ENCODE measurements at regions not wholly inside any gene's neighbourhood (a gene's known extent, or its start where the extent isn't known, plus 50 kb on each side); places are given as distances from the start of the nearest gene placed in this dataset.
"Not testable (repeated sequence)": the region's sequence is repeated elsewhere in the genome, so short reads cannot be mapped to it uniquely, and the experiment has no call there.

DNA sequence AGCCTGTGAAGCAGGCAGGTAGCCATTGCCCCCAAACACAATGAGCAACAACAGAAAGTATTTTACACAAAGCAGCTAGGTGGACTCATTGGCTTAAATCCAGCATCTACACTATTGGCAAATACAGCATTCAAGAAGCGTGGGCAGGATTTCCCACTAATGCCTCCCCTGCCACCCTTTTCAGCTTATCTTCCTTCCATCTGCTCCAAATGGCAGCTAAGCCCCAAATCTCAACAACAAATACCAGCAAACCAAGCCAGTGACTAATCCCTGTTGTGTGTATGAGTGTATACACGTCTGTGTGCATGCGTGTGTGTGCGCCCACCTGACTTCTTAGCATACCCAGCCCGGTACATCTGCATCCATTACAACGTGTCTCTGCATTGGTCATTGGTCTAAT is 151.2 kb upstream of the WWC1 start:
- dilution Hi-C loops (cut with MboI; ENCODE audit: extremely low pct_ligation_motif_present, low sequenced_read_pairs), result no loop called here
- no peaks in the 10 kb centered on the region for H3K27me3 ChIP-seq (ENCODE audit: control insufficient read depth, extremely low read depth, insufficient read depth, low read length)
- H3K4me3 ChIP-seq (ENCODE audit: control insufficient read depth in 2 of 3, extremely low read depth in 1 of 3, insufficient read depth in 2 of 3, low read depth in 1 of 3, low read length in 3 of 3), result no peak overlapping the region
- H3K4me1 ChIP-seq (ENCODE audit: control insufficient read depth, extremely low read depth, insufficient read depth, low read length), result no peaks in the 10 kb centered on the region
- H3K9me1 ChIP-seq (ENCODE audit: control insufficient read depth, extremely low read depth, insufficient read depth, low read length), result no peaks in the 10 kb centered on the region
- DNase-seq (ENCODE audit: low read depth, low spot score) (no peak), FAIRE-seq (no peak)
- H3K79me2 ChIP-seq (ENCODE audit: control insufficient read depth, insufficient read depth, low read length), result no peaks in the 10 kb centered on the region
- no peak overlapping the region for H3K4me2 ChIP-seq (ENCODE audit: control insufficient read depth, extremely low read depth, insufficient read depth, low read depth, low read length)
- H3K9me3 ChIP-seq (ENCODE audit: control insufficient read depth, low read depth, low read length), result no peaks in the 10 kb centered on the region
- peaks cover 3% of the 10 kb centered on the region for H4K20me1 ChIP-seq (ENCODE audit: control insufficient read depth, extremely low read depth, insufficient read depth, low read length)
- no peak overlapping the region for H2AFZ ChIP-seq (ENCODE audit: control insufficient read depth, low read length)
- TF ChIP-seq, protein P1, sequence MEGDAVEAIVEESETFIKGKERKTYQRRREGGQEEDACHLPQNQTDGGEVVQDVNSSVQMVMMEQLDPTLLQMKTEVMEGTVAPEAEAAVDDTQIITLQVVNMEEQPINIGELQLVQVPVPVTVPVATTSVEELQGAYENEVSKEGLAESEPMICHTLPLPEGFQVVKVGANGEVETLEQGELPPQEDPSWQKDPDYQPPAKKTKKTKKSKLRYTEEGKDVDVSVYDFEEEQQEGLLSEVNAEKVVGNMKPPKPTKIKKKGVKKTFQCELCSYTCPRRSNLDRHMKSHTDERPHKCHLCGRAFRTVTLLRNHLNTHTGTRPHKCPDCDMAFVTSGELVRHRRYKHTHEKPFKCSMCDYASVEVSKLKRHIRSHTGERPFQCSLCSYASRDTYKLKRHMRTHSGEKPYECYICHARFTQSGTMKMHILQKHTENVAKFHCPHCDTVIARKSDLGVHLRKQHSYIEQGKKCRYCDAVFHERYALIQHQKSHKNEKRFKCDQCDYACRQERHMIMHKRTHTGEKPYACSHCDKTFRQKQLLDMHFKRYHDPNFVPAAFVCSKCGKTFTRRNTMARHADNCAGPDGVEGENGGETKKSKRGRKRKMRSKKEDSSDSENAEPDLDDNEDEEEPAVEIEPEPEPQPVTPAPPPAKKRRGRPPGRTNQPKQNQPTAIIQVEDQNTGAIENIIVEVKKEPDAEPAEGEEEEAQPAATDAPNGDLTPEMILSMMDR (optimal IDR thresholded peaks at IDR 0.05 in 1 of 3, IDR thresholded peaks at IDR 0.05 in 1 of 3, conservative IDR thresholded peaks at IDR 0.05 in 1 of 3; ENCODE audit: extremely low read depth in 1 of 3, insufficient read depth in 2 of 3, low read length in 3 of 3), result no peak
- TF ChIP-seq EZH2 (IDR thresholded peaks at IDR 0.05; ENCODE audit: low read length), result no peak
- no peak overlapping the region for H3K9ac ChIP-seq (ENCODE audit: control insufficient read depth, extremely low read depth, insufficient read depth, low read length)
- peaks cover 8 to 13% of the 10 kb centered on the region in 2 experiments for H3K36me3 ChIP-seq (ENCODE audit: control insufficient read depth in 2 of 2, extremely low read depth in 1 of 2, insufficient read depth in 2 of 2, low read length in 2 of 2)
- H3K27ac ChIP-seq (ENCODE audit: control insufficient read depth, insufficient read depth, low read length), result no peak overlapping the region

DNA sequence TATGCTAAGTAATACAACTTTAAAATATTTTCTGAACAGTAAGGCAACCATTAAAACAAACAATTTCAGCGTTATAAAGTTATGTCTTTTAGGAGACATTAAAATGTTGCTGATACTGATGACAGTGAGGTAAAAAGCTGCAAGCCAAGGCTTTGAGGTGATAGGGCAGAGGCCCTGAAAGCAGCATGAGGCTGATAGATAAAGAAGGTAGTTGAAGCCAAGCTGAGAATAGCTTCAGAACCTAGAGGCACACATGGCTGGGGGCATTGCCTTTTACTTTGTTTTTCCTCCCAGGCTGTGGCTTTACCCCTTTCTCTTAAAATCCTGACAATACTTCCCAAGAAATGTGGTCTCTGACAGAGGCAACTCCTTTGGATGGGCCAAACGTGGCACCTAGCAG is 149.0 kb upstream of the WWC1 start:
- H4K20me1 ChIP-seq (ENCODE audit: control insufficient read depth, extremely low read depth, insufficient read depth, low read length), result peaks cover 3% of the 10 kb centered on the region
- no peaks in the 10 kb centered on the region for H3K27me3 ChIP-seq (ENCODE audit: control insufficient read depth, extremely low read depth, insufficient read depth, low read length)
- dilution Hi-C loops (cut with MboI; ENCODE audit: extremely low pct_ligation_motif_present, low sequenced_read_pairs), result no loop called here
- no peaks in the 10 kb centered on the region for H3K9me1 ChIP-seq (ENCODE audit: control insufficient read depth, extremely low read depth, insufficient read depth, low read length)
- H3K4me3 ChIP-seq (ENCODE audit: control insufficient read depth in 2 of 3, extremely low read depth in 1 of 3, insufficient read depth in 2 of 3, low read depth in 1 of 3, low read length in 3 of 3), result no peak overlapping the region
- TF ChIP-seq, protein P1 (optimal IDR thresholded peaks at IDR 0.05 in 1 of 3, IDR thresholded peaks at IDR 0.05 in 1 of 3, conservative IDR thresholded peaks at IDR 0.05 in 1 of 3; ENCODE audit: extremely low read depth in 1 of 3, insufficient read depth in 2 of 3, low read length in 3 of 3), result no peak
- no peak for TF ChIP-seq EZH2 (IDR thresholded peaks at IDR 0.05; ENCODE audit: low read length)
- FAIRE-seq, result no peak
- no peak overlapping the region for H2AFZ ChIP-seq (ENCODE audit: control insufficient read depth, low read length)
- no peak overlapping the region for H3K27ac ChIP-seq (ENCODE audit: control insufficient read depth, insufficient read depth, low read length)
- no peak overlapping the region for H3K9ac ChIP-seq (ENCODE audit: control insufficient read depth, extremely low read depth, insufficient read depth, low read length)
- H3K9me3 ChIP-seq (ENCODE audit: control insufficient read depth, low read depth, low read length), result no peaks in the 10 kb centered on the region
- H3K79me2 ChIP-seq (ENCODE audit: control insufficient read depth, insufficient read depth, low read length), result no peaks in the 10 kb centered on the region
- H3K4me1 ChIP-seq (ENCODE audit: control insufficient read depth, extremely low read depth, insufficient read depth, low read length), result no peaks in the 10 kb centered on the region
- H3K36me3 ChIP-seq (ENCODE audit: control insufficient read depth in 2 of 2, extremely low read depth in 1 of 2, insufficient read depth in 2 of 2, low read length in 2 of 2), result peaks cover 4 to 10% of the 10 kb centered on the region in 2 experiments
- no peak for DNase-seq (ENCODE audit: low read depth, low spot score)
- H3K4me2 ChIP-seq (ENCODE audit: control insufficient read depth, extremely low read depth, insufficient read depth, low read depth, low read length), result no peak overlapping the region

DNA sequence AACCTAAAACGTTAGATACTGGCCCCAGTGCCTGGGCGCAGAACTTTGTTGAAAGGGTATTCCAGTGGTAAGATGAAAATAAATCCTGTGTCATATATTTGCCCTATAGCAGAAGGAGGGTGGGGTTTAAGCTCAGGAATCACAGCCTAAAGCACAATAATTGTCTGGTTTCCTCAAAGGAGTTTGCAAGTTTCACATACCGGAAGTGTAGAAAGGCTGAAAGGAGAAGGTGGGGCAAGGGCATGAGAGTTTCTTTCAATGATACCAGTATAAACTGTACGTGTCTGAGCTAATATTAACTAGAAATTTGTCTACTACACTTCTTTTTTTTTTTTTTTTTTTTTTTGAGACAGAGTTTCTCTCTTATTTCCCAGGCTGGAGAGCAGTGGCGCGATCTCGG is 147.9 kb upstream of the WWC1 start:
- H3K9ac ChIP-seq (ENCODE audit: control insufficient read depth, extremely low read depth, insufficient read depth, low read length); H3K4me2 ChIP-seq (ENCODE audit: control insufficient read depth, extremely low read depth, insufficient read depth, low read depth, low read length); DNase-seq (ENCODE audit: low read depth, low spot score); H3K79me2 ChIP-seq (ENCODE audit: control insufficient read depth, insufficient read depth, low read length); H4K20me1 ChIP-seq (ENCODE audit: control insufficient read depth, extremely low read depth, insufficient read depth, low read length); dilution Hi-C loops (cut with MboI; ENCODE audit: extremely low pct_ligation_motif_present, low sequenced_read_pairs); H3K27me3 ChIP-seq (ENCODE audit: control insufficient read depth, extremely low read depth, insufficient read depth, low read length); H2AFZ ChIP-seq (ENCODE audit: control insufficient read depth, low read length); H3K9me3 ChIP-seq (ENCODE audit: control insufficient read depth, low read depth, low read length); H3K4me3 ChIP-seq (ENCODE audit: control insufficient read depth in 2 of 3, extremely low read depth in 1 of 3, insufficient read depth in 2 of 3, low read depth in 1 of 3, low read length in 3 of 3); H3K4me1 ChIP-seq (ENCODE audit: control insufficient read depth, extremely low read depth, insufficient read depth, low read length); H3K27ac ChIP-seq (ENCODE audit: control insufficient read depth, insufficient read depth, low read length); H3K9me1 ChIP-seq (ENCODE audit: control insufficient read depth, extremely low read depth, insufficient read depth, low read length): not testable (repeated sequence)
- peaks cover 4 to 15% of the 10 kb centered on the region in 2 experiments for H3K36me3 ChIP-seq (ENCODE audit: control insufficient read depth in 2 of 2, extremely low read depth in 1 of 2, insufficient read depth in 2 of 2, low read length in 2 of 2)
- FAIRE-seq, result peak; percentile 97

Data from keratinocyte (primary cell).